Parathyroid adenoma (tissue), 2 donors: ENCODE measurements at regions not wholly inside any gene's neighbourhood (a gene's known extent, or its start where the extent isn't known, plus 50 kb on each side); places are given as distances from the start of the nearest gene placed in this dataset.
"Not testable (repeated sequence)": the region's sequence is repeated elsewhere in the genome, so short reads cannot be mapped to it uniquely, and the experiment has no call there.

Source experiments
- H2AFZ ChIP-seq: fragments of 300-600 bp; sonication (generic); one replicate; pipeline ENCODE4 v1.7.0; 2017; ENCODE audit warnings: antibody characterized with exemption, mild to moderate bottlenecking
- H3K27ac ChIP-seq: fragments of 300-600 bp; sonication (generic); one replicate; pipeline ENCODE4 v1.7.0; 2017
- H3K27me3 ChIP-seq: fragments of 300-600 bp; sonication (generic); one replicate; pipeline ENCODE4 v1.7.0; 2017; ENCODE audit warnings: low read length; ENCODE audit not compliant: control insufficient read depth, insufficient read depth
- H3K36me3 ChIP-seq: fragments of 300-600 bp; sonication (generic); one replicate; pipeline ENCODE4 v1.7.0; 2017; ENCODE audit warnings: low read length; ENCODE audit not compliant: control insufficient read depth, insufficient read depth
- H3K4me1 ChIP-seq: fragments of 300-600 bp; sonication (generic); one replicate; pipeline ENCODE4 v1.7.0; 2017; ENCODE audit warnings: control low read depth
- H3K4me2 ChIP-seq: fragments of 300-600 bp; sonication (generic); one replicate; pipeline ENCODE4 v1.7.0; 2017; ENCODE audit warnings: low read length
- H3K4me3 ChIP-seq: fragments of 300-600 bp; sonication (generic); one replicate; pipeline ENCODE4 v1.7.0; 2017; ENCODE audit warnings: low read depth, low read length
- H3K79me2 ChIP-seq: fragments of 300-600 bp; sonication (generic); one replicate; pipeline ENCODE4 v1.7.0; 2017; ENCODE audit warnings: control low read depth
- H3K9ac ChIP-seq: fragments of 300-600 bp; sonication (generic); one replicate; pipeline ENCODE4 v1.7.0; 2017; ENCODE audit warnings: mild to moderate bottlenecking
- H3K9me3 ChIP-seq: fragments of 300-600 bp; sonication (generic); one replicate; pipeline ENCODE4 v1.7.0; 2017; ENCODE audit warnings: low read length; ENCODE audit not compliant: control insufficient read depth
- CTCF ChIP-seq: fragments of 300-600 bp; sonication (generic); IDR thresholded peaks from one replicate; pipeline ENCODE4 v1.7.0; 2017; ENCODE audit warnings: antibody characterized with exemption, mild to moderate bottlenecking
- donor health status: primary hyperparathyroidism.

- Histone ChIP-seq H2AFZ (no peak overlapping the region), H3K27ac (no peak overlapping the region), H3K9ac (no peak overlapping the region)
These were observed 83.7 kb upstream of the SLC6A11 start for GRCh38 chr3:10732292-10732691.

DNA sequence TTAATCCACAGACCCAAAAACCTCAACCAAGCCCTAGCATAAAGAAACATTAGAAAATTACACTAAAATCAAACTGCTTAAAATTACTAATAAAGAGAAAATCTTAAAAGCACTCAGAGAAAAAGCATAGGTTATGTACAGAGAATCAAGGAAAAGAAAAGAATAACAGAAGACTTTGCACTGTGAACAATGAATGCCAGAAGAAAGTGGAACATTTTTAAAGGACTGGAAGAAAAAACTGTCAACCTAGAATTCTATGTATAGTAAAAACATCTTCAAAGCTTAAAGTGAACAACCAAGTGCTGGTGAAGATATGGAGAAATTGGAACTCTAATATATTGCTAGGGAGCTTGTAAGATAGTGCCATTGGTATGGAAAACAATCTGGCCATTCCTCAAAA, 82.7 kb upstream of the SLC6A11 start:
- Histone ChIP-seq H2AFZ (no peak overlapping the region), H3K4me1 (no peaks in the 10 kb centered on the region), H3K4me2 (no peak overlapping the region), H3K9me3 (no peaks in the 10 kb centered on the region), H3K9ac (no peak overlapping the region), H3K27me3 (no peaks in the 10 kb centered on the region), H3K36me3 (no peaks in the 10 kb centered on the region), H3K27ac (no peak overlapping the region), H3K4me3 (no peak overlapping the region), H3K79me2 (no peaks in the 10 kb centered on the region)
- TF ChIP-seq CTCF, result no peak

More at GRCh38 chr3:10732292-10732691, 83.7 kb upstream of the SLC6A11 start:
- Histone ChIP-seq H3K4me1 (no peaks in the 10 kb centered on the region), H3K4me3 (no peak overlapping the region), H3K9me3 (no peaks in the 10 kb centered on the region), H3K27me3 (no peaks in the 10 kb centered on the region), H3K36me3 (no peaks in the 10 kb centered on the region), H3K79me2 (no peaks in the 10 kb centered on the region), H3K4me2 (no peak overlapping the region)
- TF ChIP-seq CTCF, result no peak

DNA sequence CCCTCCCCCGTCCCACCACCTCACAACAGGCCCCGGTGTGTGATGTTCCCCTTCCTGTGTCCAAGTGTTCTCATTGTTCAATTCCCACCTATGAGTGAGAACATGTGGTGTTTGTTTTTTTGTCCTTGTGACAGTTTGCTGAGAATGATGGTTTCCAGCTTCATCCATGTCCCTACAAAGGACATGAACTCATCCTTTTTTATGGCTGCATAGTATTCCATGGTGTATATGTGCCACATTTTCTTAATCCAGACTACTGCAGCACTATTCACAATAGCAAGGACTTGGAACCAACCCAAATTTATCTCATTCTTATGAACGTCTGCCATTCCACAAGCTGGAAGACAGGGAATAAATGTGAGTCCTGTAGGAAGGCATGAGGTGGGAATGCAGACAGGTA, 79.6 kb upstream of the SLC6A11 start:
- not testable (repeated sequence) for H3K27me3 ChIP-seq, H2AFZ ChIP-seq

GRCh38 chr3:10737785-10738184, 78.2 kb upstream of the SLC6A11 start:
- Histone ChIP-seq H3K27me3 (no peaks in the 10 kb centered on the region), H3K36me3 (no peaks in the 10 kb centered on the region), H3K4me1 (no peaks in the 10 kb centered on the region), H3K4me3 (no peak overlapping the region), H3K9me3 (no peaks in the 10 kb centered on the region), H3K79me2 (no peaks in the 10 kb centered on the region), H2AFZ (no peak overlapping the region), H3K9ac (no peak overlapping the region), H3K27ac (no peak overlapping the region), H3K4me2 (no peak overlapping the region)
- no peak for TF ChIP-seq CTCF

More for the DNA sequence above, 79.6 kb upstream of the SLC6A11 start:
- H3K36me3 ChIP-seq, H3K9me3 ChIP-seq, H3K27ac ChIP-seq, H3K4me3 ChIP-seq, H3K79me2 ChIP-seq, H3K4me2 ChIP-seq, H3K4me1 ChIP-seq, H3K9ac ChIP-seq: not testable (repeated sequence)

DNA sequence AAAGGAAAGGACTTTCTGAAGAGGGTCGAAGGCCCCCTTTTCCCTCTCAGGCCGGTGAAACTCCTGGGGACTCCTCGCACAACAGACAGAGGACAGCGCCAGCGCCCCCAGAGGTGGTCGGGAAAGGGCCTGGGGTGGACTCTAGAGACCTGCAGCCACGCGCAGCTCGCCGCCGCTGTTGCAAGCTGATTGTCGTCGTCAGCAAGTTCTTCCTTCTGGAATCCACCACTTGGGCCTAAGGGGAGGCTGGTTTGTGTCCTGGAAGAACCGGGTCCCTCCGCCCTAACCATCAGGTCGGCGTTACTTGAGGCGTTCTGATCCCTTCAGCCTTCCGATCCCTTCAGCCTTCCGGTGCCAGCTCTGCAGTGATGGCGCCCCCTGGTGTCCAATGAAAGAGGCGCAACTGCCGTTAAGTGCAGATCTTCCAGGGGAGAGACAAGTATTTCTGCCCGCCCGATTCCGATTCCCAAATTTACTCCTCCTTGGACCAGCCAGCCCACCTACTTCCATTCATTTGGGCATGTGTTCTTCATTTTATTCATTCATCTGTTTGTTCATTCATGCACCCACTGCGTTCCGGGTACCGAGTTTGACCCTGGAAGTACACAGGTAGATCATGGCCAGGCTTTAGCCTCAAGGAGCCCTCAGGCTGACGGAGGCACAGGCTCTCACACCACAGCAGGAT, 77.2 kb upstream of the SLC6A11 start:
- Histone ChIP-seq H3K27me3 (no peaks in the 10 kb centered on the region), H2AFZ (peak overlapping the region; percentile 40), H3K79me2 (no peaks in the 10 kb centered on the region), H3K4me3 (peak overlapping the region; percentile 17), H3K4me1 (no peaks in the 10 kb centered on the region), H3K36me3 (no peaks in the 10 kb centered on the region), H3K27ac (no peak overlapping the region), H3K4me2 (peak overlapping the region; percentile 73), H3K9ac (no peak overlapping the region), H3K9me3 (no peaks in the 10 kb centered on the region)
- TF ChIP-seq CTCF, result peak; percentile 92
